Stimulated activated naive CD8-positive, alpha-beta T cell treated with anti-CD3 and anti-CD28 coated beads, Interleukin-15, Interleukin-2, amounts not matched to agents 100 U/mL and 50 U/mL, for 24 hours (primary cell): ENCODE measurements at regions not wholly inside any gene's neighbourhood (a gene's known extent, or its start where the extent isn't known, plus 50 kb on each side); places are given as distances from the start of the nearest gene placed in this dataset.

Experiments used
- ATAC-seq: fragments of 150-1000 bp; cut with Tn5 transposase; one replicate; pipeline ENCODE4 v1.10.0; 2021
- DNase-seq: peaks from one replicate; pipeline ENCODE4 v3.0.0; 2021

GRCh38 chr6:68391953-68392352, 243.1 kb upstream of the ADGRB3 start:
- DNase-seq (no peak), ATAC-seq (no peak)

- no peak for ATAC-seq
These were observed 262.1 kb upstream of the ADGRB3 start for GRCh38 chr6:68372991-68373390.

GRCh38 chr6:68368845-68369244, 266.2 kb upstream of the ADGRB3 start:
- DNase-seq (no peak), ATAC-seq (no peak)

More at GRCh38 chr6:68372991-68373390, 262.1 kb upstream of the ADGRB3 start:
- DNase-seq = no peak

DNA sequence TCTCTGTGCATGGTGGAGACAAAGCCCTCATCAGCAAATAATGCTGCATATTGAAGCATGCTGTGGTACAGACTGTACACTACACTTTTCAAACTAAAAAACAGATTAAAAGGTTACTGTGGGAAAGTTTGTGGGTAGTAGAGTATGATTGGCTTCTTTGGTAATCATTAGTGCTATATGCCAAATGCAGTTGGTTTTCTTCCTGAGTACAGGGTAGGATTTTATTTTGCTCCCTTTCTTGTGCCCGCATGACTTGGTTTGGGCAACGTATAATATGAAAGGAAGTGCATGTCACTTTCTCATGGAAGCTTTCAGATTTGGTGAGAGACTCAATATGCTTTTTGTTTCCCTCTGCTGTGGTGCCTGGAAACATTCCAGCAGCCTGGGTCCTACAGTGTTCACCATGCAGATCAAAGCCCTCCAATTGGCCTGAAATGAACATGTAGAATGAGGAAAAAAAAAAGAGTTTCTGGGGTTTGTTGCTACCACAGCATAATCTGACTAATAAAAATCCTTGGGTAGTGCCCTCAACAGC, 270.7 kb upstream of the ADGRB3 start:
- DNase-seq = no peak
- ATAC-seq = no peak

- no peak for ATAC-seq
- peak; percentile 4 for DNase-seq
These were observed 291.2 kb upstream of the ADGRB3 start for GRCh38 chr6:68343901-68344300.

- ATAC-seq (no peak), DNase-seq (no peak)
These were observed 292.8 kb upstream of the ADGRB3 start for GRCh38 chr6:68342286-68342685.

GRCh38 chr6:68339488-68340131, 295.5 kb upstream of the ADGRB3 start:
- DNase-seq (no peak), ATAC-seq (no peak)

DNA sequence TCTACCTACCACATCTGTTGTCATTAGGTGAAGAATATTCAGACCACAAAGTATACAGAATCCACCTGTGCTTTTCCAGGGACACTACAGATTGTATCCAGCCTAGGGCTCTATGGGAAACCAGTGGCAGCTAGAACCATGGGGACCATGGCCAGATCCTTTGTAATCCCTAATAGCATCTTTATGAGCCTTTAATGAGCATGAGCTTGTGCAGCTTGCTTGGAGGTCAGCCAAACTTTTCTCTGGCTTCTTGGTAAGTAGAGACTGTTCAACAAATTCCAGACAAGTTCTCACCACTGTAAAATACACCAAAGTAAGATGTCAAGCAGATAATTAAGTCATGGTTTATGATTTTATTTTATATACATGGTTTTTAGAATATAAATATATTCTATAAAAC, 301.6 kb upstream of the ADGRB3 start:
- ATAC-seq (no peak), DNase-seq (no peak)

DNA sequence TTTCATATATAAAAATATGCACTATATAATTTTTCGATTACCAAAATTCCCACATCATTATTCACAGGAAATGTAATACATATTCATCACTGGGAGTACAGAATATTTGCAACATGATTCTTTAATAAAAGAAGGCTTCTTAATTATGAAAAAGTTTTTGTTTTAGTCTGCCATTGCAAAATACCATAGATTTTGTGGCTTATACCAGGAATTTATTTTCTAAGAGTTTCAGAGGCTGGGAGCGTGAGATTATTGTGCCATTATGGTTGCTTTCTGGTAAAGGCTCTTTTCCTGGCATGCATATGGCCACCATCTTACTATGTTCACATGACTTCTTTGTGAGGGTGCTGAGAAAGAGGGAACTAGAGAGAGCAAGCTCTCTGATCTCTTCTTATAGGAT, 306.9 kb upstream of the ADGRB3 start:
- DNase-seq (no peak), ATAC-seq (no peak)

GRCh38 chr6:68326762-68327161, 308.3 kb upstream of the ADGRB3 start:
- DNase-seq = no peak
- no peak for ATAC-seq

- DNase-seq = no peak
These were observed 317.7 kb upstream of the ADGRB3 start for GRCh38 chr6:68317366-68317765.

GRCh38 chr6:68313911-68314310, 321.2 kb upstream of the ADGRB3 start:
- DNase-seq = no peak
- ATAC-seq = no peak

More at GRCh38 chr6:68317366-68317765, 317.7 kb upstream of the ADGRB3 start:
- ATAC-seq = no peak

DNA sequence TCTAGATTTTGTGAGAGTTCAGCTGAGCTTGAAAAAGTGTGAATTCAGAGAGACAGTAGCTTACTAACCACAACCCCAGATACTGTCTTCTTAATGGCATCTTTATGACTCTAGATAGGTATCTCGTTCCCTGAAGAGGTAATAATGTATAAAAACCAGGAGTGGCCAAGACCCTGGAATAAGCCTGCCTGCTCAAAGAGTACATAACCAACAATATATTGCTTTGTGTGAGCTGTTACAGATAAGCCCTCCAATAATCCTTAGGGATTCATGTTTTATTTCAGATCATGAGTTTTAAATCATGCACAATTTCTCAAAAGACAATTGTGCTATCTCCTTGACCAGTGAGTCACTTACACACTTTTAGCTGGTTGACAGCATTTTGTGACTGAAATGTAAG, 327.8 kb upstream of the ADGRB3 start:
- DNase-seq (no peak), ATAC-seq (no peak)

- no peak for ATAC-seq
- no peak for DNase-seq
These were observed 339.0 kb upstream of the ADGRB3 start for GRCh38 chr6:68296126-68296525.

- DNase-seq (no peak), ATAC-seq (no peak)
These were observed 352.4 kb upstream of the ADGRB3 start for GRCh38 chr6:68282646-68283045.

DNA sequence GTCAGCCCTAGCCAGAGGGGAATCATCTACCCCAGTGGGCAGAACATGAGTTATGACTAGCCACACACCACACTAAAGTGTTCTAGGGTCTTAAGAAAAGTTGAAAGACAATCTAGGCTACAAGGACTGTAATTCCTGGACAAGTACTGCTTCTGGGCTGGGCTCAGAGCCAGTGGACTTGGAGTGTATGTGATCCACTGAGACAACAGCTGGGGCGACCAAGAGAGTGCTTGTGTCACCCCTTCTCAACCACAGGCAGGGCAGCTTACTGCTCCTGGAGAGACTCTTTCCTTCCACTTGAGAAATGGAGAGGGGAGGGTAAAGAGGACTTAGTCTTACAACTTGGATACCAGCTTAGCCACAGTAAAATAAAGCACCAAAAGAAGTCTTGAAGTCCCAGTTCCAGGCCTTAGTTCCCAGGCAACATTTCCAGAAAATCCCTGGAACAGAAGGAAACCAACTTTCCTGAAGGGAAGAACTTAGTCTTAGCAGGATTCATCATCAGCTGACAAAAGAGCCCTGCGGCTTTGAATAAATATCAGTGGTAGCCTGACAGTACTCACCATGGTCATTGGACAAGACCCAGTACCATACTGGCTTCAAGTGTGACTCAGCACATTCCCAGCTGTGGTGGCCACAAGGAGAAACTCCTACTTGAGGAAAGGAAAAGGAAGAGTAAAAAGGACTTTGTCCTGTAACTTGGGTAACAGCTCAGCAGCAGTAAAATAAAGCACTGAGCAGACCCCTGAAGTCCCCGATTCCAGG, 355.1 kb upstream of the ADGRB3 start:
- DNase-seq (no peak), ATAC-seq (no peak)

DNA sequence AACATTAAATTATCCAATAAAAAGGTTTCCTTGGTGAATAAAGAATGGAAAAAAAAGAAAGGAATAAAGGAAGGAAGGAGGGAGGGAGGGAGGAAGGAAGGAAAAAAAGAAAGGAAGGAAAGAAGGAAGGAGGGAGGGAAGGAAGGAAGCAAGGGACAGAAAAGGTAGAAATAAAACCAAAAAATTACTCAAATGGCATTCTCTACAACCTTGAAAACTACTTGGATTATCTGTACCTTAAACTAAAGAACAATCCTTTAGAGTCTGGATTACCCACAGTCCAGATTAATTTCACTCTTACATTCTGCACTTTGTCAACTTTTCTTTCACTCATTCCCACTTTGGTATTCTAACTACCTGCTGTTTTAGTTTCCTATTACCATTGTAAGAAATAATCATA, 361.8 kb upstream of the ADGRB3 start:
- DNase-seq (no peak), ATAC-seq (no peak)

GRCh38 chr6:68256391-68256790, 378.7 kb upstream of the ADGRB3 start:
- DNase-seq (no peak), ATAC-seq (no peak)

DNA sequence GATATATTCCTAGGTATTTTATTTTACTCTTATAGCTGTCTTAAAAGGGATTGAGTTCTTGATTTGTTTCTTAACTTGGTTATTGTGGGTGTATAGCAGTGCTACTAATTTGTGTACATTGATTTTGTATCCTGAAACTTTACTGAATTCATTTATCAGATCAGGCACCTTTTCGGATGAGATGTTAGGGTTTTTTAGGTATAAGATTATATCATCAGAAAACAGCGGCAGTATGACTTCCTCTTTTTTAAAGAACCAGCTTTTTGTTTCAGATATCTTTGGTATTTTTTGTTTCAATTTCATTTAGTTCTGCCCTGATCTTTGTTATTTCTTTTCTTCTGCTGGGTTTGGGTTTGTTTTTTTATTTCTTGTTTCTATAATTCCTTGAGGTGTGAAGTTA, 382.4 kb upstream of the ADGRB3 start:
- DNase-seq (no peak), ATAC-seq (no peak)

DNA sequence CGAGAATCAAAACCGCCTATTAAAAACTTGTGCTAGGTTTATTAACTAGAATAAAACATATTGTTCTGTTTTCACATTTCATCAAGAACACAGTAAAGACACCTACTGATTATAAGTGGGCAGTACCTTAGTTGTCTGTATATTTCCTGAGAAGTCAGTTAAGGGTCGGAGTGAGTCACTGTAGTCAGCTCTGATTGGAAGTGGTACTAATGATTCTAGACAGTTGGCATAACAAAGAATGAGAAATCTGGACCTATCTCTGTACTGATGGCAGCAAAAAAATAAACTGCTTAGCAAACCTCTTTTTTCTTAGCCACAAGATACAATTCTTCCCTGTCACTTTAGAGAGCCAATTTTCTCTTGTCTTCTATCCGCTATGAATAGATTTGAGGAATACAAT, 387.3 kb upstream of the ADGRB3 start:
- ATAC-seq = no peak

DNA sequence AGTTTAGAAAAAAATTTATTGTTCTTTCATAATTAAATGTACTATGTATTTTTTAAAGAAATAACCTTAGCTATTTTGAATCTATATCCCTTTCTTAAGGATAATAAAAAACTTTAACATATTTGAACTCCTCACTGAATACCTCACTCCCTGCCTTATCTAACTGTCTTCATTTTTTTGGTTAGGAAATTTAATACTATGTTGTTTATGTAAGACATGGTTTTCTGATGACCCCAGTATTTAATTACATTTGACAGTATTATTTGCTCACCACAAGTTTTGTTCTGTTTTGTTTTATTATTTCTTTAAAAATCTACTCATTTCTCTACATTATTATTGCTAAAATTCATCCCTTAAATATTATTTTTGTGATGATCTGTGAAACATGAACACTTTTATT, 394.4 kb upstream of the ADGRB3 start:
- no peak for ATAC-seq
- DNase-seq = no peak

More for the DNA sequence above, 387.3 kb upstream of the ADGRB3 start:
- no peak for DNase-seq

- DNase-seq (no peak), ATAC-seq (no peak)
These were observed 396.0 kb upstream of the ADGRB3 start for GRCh38 chr6:68239034-68239433.

DNA sequence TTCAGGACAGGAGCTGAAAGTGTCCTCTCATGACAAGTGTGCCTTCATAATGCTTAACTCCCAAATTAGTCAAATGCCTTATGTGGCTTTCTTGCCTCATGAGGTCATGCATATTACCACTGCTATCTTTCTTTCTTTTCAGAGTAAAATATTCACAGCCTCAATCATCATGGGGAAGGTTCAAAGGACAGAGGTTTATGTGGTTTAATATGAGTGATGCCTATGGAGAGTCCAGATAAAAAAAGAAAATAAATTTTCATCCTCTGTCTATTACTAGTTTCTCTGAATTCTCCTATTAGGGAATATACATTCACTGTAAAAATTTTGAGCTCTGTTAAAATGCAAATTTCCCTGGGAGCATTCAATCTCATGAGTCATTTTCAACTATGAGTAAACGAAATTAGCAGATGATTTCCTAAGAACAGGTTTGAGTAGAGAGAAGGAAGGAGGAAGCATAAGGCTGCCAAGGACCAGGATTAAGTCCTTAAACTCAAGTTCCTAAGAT, 396.9 kb upstream of the ADGRB3 start:
- no peak for DNase-seq
- peak; percentile 36 for ATAC-seq
